ENCODE measurements at regions not wholly inside any gene's neighbourhood (a gene's known extent, or its start where the extent isn't known, plus 50 kb on each side); places are given as distances from the start of the nearest gene placed in this dataset.

- no peak for TF ChIP-seq NFIC (IDR thresholded peaks at IDR 0.05)
- no peak for TF ChIP-seq RAD21 (IDR thresholded peaks at IDR 0.05; ENCODE audit: low read depth)
- no peak for TF ChIP-seq EP300 (IDR thresholded peaks at IDR 0.05; ENCODE audit: borderline replicate concordance)
- no peak for TF ChIP-seq YY1 (IDR thresholded peaks at IDR 0.05; ENCODE audit: low read depth)
- no peak for TF ChIP-seq EGR1 (IDR thresholded peaks at IDR 0.05)
These were observed 404.6 kb upstream of the NRP1 start for GRCh38 chr10:33739031-33739430.
